ENCODE measurements at regions not wholly inside any gene's neighbourhood (a gene's known extent, or its start where the extent isn't known, plus 50 kb on each side); places are given as distances from the start of the nearest gene placed in this dataset.
"Not testable (repeated sequence)": the region's sequence is repeated elsewhere in the genome, so short reads cannot be mapped to it uniquely, and the experiment has no call there.

- H3K27ac ChIP-seq (ENCODE audit: low read depth in 1 of 3, low read length in 2 of 3); DNase-seq; H3K4me3 ChIP-seq (ENCODE audit: low read depth in 1 of 3, low read length in 3 of 3); H3K27me3 ChIP-seq (ENCODE audit: control insufficient read depth in 3 of 3, insufficient read depth in 3 of 3, low read length in 3 of 3); FAIRE-seq; H3K4me1 ChIP-seq (ENCODE audit: control insufficient read depth in 3 of 3, insufficient read depth in 2 of 3, low read depth in 1 of 3, low read length in 2 of 3); H3K36me3 ChIP-seq (ENCODE audit: control insufficient read depth in 3 of 3, insufficient read depth in 2 of 3, low read depth in 1 of 3, low read length in 3 of 3): not testable (repeated sequence)
- peaks cover 0 to 26% of the 10 kb centered on the region in 2 donors for H3K9me3 ChIP-seq (ENCODE audit: control insufficient read depth in 2 of 2, insufficient read depth in 1 of 2, low read depth in 1 of 2, low read length in 1 of 2)
- 65 to 80% (median 67%) methylated on average over 2 of the region's 2 CpGs for WGBS, 3 donors
These were observed 1065.1 kb downstream of the RPIA start for GRCh38 chr2:89756616-89757015.

- WGBS, 3 donors, result 70 to 75% (median 75%) methylated on average over 14 of the region's 14 CpGs
- DNase-seq; H3K4me1 ChIP-seq (ENCODE audit: control insufficient read depth in 3 of 3, insufficient read depth in 2 of 3, low read depth in 1 of 3, low read length in 2 of 3); H3K4me3 ChIP-seq (ENCODE audit: low read depth in 1 of 3, low read length in 3 of 3); H3K36me3 ChIP-seq (ENCODE audit: control insufficient read depth in 3 of 3, insufficient read depth in 2 of 3, low read depth in 1 of 3, low read length in 3 of 3); FAIRE-seq; H3K27me3 ChIP-seq (ENCODE audit: control insufficient read depth in 3 of 3, insufficient read depth in 3 of 3, low read length in 3 of 3); H3K27ac ChIP-seq (ENCODE audit: low read depth in 1 of 3, low read length in 2 of 3): not testable (repeated sequence)
- H3K9me3 ChIP-seq (ENCODE audit: control insufficient read depth in 2 of 2, insufficient read depth in 1 of 2, low read depth in 1 of 2, low read length in 1 of 2), result peaks cover 0 to 40% of the 10 kb centered on the region in 2 donors
These were observed 1067.0 kb downstream of the RPIA start for GRCh38 chr2:89758332-89759026.

- DNase-seq; H3K36me3 ChIP-seq (ENCODE audit: control insufficient read depth in 3 of 3, insufficient read depth in 2 of 3, low read depth in 1 of 3, low read length in 3 of 3); H3K4me3 ChIP-seq (ENCODE audit: low read depth in 1 of 3, low read length in 3 of 3); H3K27me3 ChIP-seq (ENCODE audit: control insufficient read depth in 3 of 3, insufficient read depth in 3 of 3, low read length in 3 of 3); FAIRE-seq; H3K27ac ChIP-seq (ENCODE audit: low read depth in 1 of 3, low read length in 2 of 3); H3K4me1 ChIP-seq (ENCODE audit: control insufficient read depth in 3 of 3, insufficient read depth in 2 of 3, low read depth in 1 of 3, low read length in 2 of 3): not testable (repeated sequence)
- WGBS, 3 donors, result 81 to 86% (median 83%) methylated on average over 5 to 6 of the region's 6 CpGs
- H3K9me3 ChIP-seq (ENCODE audit: control insufficient read depth in 2 of 2, insufficient read depth in 1 of 2, low read depth in 1 of 2, low read length in 1 of 2), result peaks cover 0 to 62% of the 10 kb centered on the region in 2 donors
These were observed 1069.3 kb downstream of the RPIA start for GRCh38 chr2:89760762-89761161.

- not testable (repeated sequence) for H3K4me3 ChIP-seq (ENCODE audit: low read depth in 1 of 3, low read length in 3 of 3); H3K4me1 ChIP-seq (ENCODE audit: control insufficient read depth in 3 of 3, insufficient read depth in 2 of 3, low read depth in 1 of 3, low read length in 2 of 3); H3K27ac ChIP-seq (ENCODE audit: low read depth in 1 of 3, low read length in 2 of 3); H3K36me3 ChIP-seq (ENCODE audit: control insufficient read depth in 3 of 3, insufficient read depth in 2 of 3, low read depth in 1 of 3, low read length in 3 of 3); H3K27me3 ChIP-seq (ENCODE audit: control insufficient read depth in 3 of 3, insufficient read depth in 3 of 3, low read length in 3 of 3); FAIRE-seq; DNase-seq
- H3K9me3 ChIP-seq (ENCODE audit: control insufficient read depth in 2 of 2, insufficient read depth in 1 of 2, low read depth in 1 of 2, low read length in 1 of 2), result peaks cover 0 to 65% of the 10 kb centered on the region in 2 donors
- 62 to 73% (median 68%) methylated on average over 2 of the region's 2 CpGs for WGBS, 3 donors
These were observed 1069.7 kb downstream of the RPIA start for GRCh38 chr2:89761171-89761570.

- H3K27ac ChIP-seq (ENCODE audit: low read depth in 1 of 3, low read length in 2 of 3); H3K4me1 ChIP-seq (ENCODE audit: control insufficient read depth in 3 of 3, insufficient read depth in 2 of 3, low read depth in 1 of 3, low read length in 2 of 3); DNase-seq; FAIRE-seq; H3K36me3 ChIP-seq (ENCODE audit: control insufficient read depth in 3 of 3, insufficient read depth in 2 of 3, low read depth in 1 of 3, low read length in 3 of 3); H3K4me3 ChIP-seq (ENCODE audit: low read depth in 1 of 3, low read length in 3 of 3); H3K27me3 ChIP-seq (ENCODE audit: control insufficient read depth in 3 of 3, insufficient read depth in 3 of 3, low read length in 3 of 3): not testable (repeated sequence)
- WGBS, 3 donors, result 86 to 89% (median 87%) methylated on average over 4 of the region's 4 CpGs
- H3K9me3 ChIP-seq (ENCODE audit: control insufficient read depth in 2 of 2, insufficient read depth in 1 of 2, low read depth in 1 of 2, low read length in 1 of 2), result peaks cover 0 to 63% of the 10 kb centered on the region in 2 donors
These were observed 1070.4 kb downstream of the RPIA start for GRCh38 chr2:89761863-89762262.

- not testable (repeated sequence) for FAIRE-seq; H3K36me3 ChIP-seq (ENCODE audit: control insufficient read depth in 3 of 3, insufficient read depth in 2 of 3, low read depth in 1 of 3, low read length in 3 of 3); H3K4me3 ChIP-seq (ENCODE audit: low read depth in 1 of 3, low read length in 3 of 3); H3K4me1 ChIP-seq (ENCODE audit: control insufficient read depth in 3 of 3, insufficient read depth in 2 of 3, low read depth in 1 of 3, low read length in 2 of 3); H3K27ac ChIP-seq (ENCODE audit: low read depth in 1 of 3, low read length in 2 of 3); DNase-seq
- 88 to 93% (median 92%) methylated on average over 13 of the region's 13 CpGs for WGBS, 3 donors
- H3K9me3 ChIP-seq (ENCODE audit: control insufficient read depth in 2 of 2, insufficient read depth in 1 of 2, low read depth in 1 of 2, low read length in 1 of 2), result peaks cover 0 to 66% of the 10 kb centered on the region in 2 donors
- H3K27me3 ChIP-seq (ENCODE audit: control insufficient read depth in 3 of 3, insufficient read depth in 3 of 3, low read length in 3 of 3), result peaks cover 0 to 16% (median 5%) of the 10 kb centered on the region in 3 donors
These were observed 1071.2 kb downstream of the RPIA start for GRCh38 chr2:89762461-89763253.

GRCh38 chr2:89763254-89763580 lies 1071.7 kb downstream of the RPIA start:
- no peak overlapping the region for H3K4me3 ChIP-seq (ENCODE audit: low read depth in 1 of 3, low read length in 3 of 3)
- DNase-seq (no peak), FAIRE-seq (no peak)
- H3K27me3 ChIP-seq (ENCODE audit: control insufficient read depth in 3 of 3, insufficient read depth in 3 of 3, low read length in 3 of 3), result peaks cover 0 to 17% (median 9%) of the 10 kb centered on the region in 3 donors
- no peak overlapping the region for H3K27ac ChIP-seq (ENCODE audit: low read depth in 1 of 3, low read length in 2 of 3)
- WGBS, 3 donors, result 77 to 85% (median 84%) methylated on average over 17 of the region's 17 CpGs
- no peaks in the 10 kb centered on the region for H3K36me3 ChIP-seq (ENCODE audit: control insufficient read depth in 3 of 3, insufficient read depth in 2 of 3, low read depth in 1 of 3, low read length in 3 of 3)
- peaks cover 0 to 67% of the 10 kb centered on the region in 2 donors for H3K9me3 ChIP-seq (ENCODE audit: control insufficient read depth in 2 of 2, insufficient read depth in 1 of 2, low read depth in 1 of 2, low read length in 1 of 2)
- peaks cover 0 to 9% (median 0%) of the 10 kb centered on the region in 3 donors for H3K4me1 ChIP-seq (ENCODE audit: control insufficient read depth in 3 of 3, insufficient read depth in 2 of 3, low read depth in 1 of 3, low read length in 2 of 3)

- FAIRE-seq, result no peak
- H3K27me3 ChIP-seq (ENCODE audit: control insufficient read depth in 3 of 3, insufficient read depth in 3 of 3, low read length in 3 of 3), result peaks cover 0 to 17% (median 9%) of the 10 kb centered on the region in 3 donors
These were observed 1072.4 kb downstream of the RPIA start for GRCh38 chr2:89763581-89764485.

More at GRCh38 chr2:89763581-89764485, 1072.4 kb downstream of the RPIA start:
- H3K9me3 ChIP-seq (ENCODE audit: control insufficient read depth in 2 of 2, insufficient read depth in 1 of 2, low read depth in 1 of 2, low read length in 1 of 2), result peaks cover 0 to 63% of the 10 kb centered on the region in 2 donors
- H3K4me1 ChIP-seq (ENCODE audit: control insufficient read depth in 3 of 3, insufficient read depth in 2 of 3, low read depth in 1 of 3, low read length in 2 of 3), result peaks cover 0 to 9% (median 0%) of the 10 kb centered on the region in 3 donors
- H3K4me3 ChIP-seq (ENCODE audit: low read depth in 1 of 3, low read length in 3 of 3), result no peak overlapping the region
- 85 to 87% (median 86%) methylated on average over 29 of the region's 29 CpGs for WGBS, 3 donors
- no peaks in the 10 kb centered on the region for H3K36me3 ChIP-seq (ENCODE audit: control insufficient read depth in 3 of 3, insufficient read depth in 2 of 3, low read depth in 1 of 3, low read length in 3 of 3)
- no peak overlapping the region for H3K27ac ChIP-seq (ENCODE audit: low read depth in 1 of 3, low read length in 2 of 3)
- DNase-seq, result no peak
